ENCODE measurements at regions not wholly inside any gene's neighbourhood (a gene's known extent, or its start where the extent isn't known, plus 50 kb on each side); places are given as distances from the start of the nearest gene placed in this dataset.

DNA sequence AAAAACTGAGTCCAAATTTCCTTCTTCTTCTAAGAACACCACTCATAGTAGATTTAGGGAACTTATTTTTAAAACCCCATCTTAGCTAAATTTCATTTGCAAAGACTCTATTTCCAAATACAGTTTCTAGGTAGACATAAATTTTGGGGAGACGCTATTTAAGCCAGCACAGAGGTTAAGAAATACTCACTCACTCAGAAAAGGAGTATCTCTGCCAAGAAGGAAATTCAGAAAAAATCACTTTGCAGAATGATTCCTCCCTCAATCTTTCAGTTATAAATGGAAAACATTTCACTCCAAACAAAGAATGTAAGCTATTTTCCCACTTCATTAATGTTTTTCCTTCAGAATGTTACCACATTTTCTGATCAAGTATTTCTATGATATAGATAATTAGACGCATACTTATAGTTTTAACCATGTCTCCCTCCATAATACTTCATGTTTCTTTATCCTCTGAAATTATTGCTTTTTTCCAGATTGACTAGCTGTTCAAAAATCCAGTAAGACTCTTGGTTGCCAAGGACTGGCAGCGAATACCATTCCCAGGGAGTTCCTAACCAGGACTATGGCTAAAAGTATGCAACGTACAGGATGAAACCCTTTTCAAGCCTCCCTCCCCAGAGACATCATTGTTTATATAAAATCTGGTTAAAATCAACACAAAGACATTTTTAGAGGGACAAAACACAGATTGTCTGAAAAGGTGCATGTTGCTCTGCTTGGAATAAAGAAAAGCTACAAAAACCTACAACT, 52.5 kb upstream of the RXFP2 start:
- DNase-seq (ENCODE audit: low spot score) = no peak

All from hematopoietic multipotent progenitor cell treated with erythropoietin and hydrocortisone succinate and interleukin-3 and kit ligand, for 15 days (in vitro differentiated cells).